ENCODE measurements at regions not wholly inside any gene's neighbourhood (a gene's known extent, or its start where the extent isn't known, plus 50 kb on each side); places are given as distances from the start of the nearest gene placed in this dataset.

- no peak for ATAC-seq
These were observed 136.2 kb upstream of the ANKRD30A start for GRCh38 chr10:36989233-36989632.

GRCh38 chr10:36946598-36946997 lies 178.8 kb upstream of the ANKRD30A start:
- Histone ChIP-seq H3K36me3 (no peaks in the 10 kb centered on the region), H3K27ac (no peak overlapping the region), H3K9me3 (peaks cover 0 to 3% of the 10 kb centered on the region in 2 donors), H3K27me3 (no peaks in the 10 kb centered on the region), H3K4me3 (no peak overlapping the region), H3K4me1 (no peaks in the 10 kb centered on the region)
- DNase-seq (no peak), ATAC-seq (no peak)
- TF ChIP-seq CTCF (IDR thresholded peaks at IDR 0.05): no peak
- intact Hi-C loops (cut with DNase I): no loop called here

More at GRCh38 chr10:36989233-36989632, 136.2 kb upstream of the ANKRD30A start:
- Histone ChIP-seq H3K36me3 (no peaks in the 10 kb centered on the region), H3K4me3 (no peak overlapping the region), H3K9me3 (peaks cover 0 to 18% of the 10 kb centered on the region in 2 donors), H3K4me1 (no peaks in the 10 kb centered on the region), H3K27ac (no peak overlapping the region), H3K27me3 (no peaks in the 10 kb centered on the region)
- intact Hi-C loops (cut with DNase I): no loop called here
- TF ChIP-seq CTCF (IDR thresholded peaks at IDR 0.05): no peak
- peak in 1 of 4 donors; percentile 60 for DNase-seq

- peaks cover 0 to 3% of the 10 kb centered on the region in 2 donors for H3K9me3 ChIP-seq
- H3K4me3 ChIP-seq: no peak overlapping the region
- no peak for TF ChIP-seq CTCF (IDR thresholded peaks at IDR 0.05)
- H3K27ac ChIP-seq: no peak overlapping the region
- DNase-seq (no peak), ATAC-seq (no peak)
- intact Hi-C loops (cut with DNase I): no loop called here
- H3K27me3 ChIP-seq: no peaks in the 10 kb centered on the region
- no peaks in the 10 kb centered on the region for H3K36me3 ChIP-seq
- H3K4me1 ChIP-seq: no peaks in the 10 kb centered on the region
These were observed 181.9 kb upstream of the ANKRD30A start for GRCh38 chr10:36943544-36943943.

GRCh38 chr10:36942616-36943015 lies 182.8 kb upstream of the ANKRD30A start:
- Histone ChIP-seq H3K27ac (no peak overlapping the region), H3K9me3 (peaks cover 0 to 3% of the 10 kb centered on the region in 2 donors), H3K27me3 (no peaks in the 10 kb centered on the region), H3K36me3 (no peaks in the 10 kb centered on the region), H3K4me3 (no peak overlapping the region), H3K4me1 (no peaks in the 10 kb centered on the region)
- DNase-seq (no peak), ATAC-seq (no peak)
- TF ChIP-seq CTCF (IDR thresholded peaks at IDR 0.05): no peak
- intact Hi-C loops (cut with DNase I): no loop called here

- intact Hi-C loops (cut with DNase I): no loop called here
- H3K27ac ChIP-seq: no peak overlapping the region
- ATAC-seq: no peak
- no peaks in the 10 kb centered on the region for H3K4me1 ChIP-seq
- H3K36me3 ChIP-seq: no peaks in the 10 kb centered on the region
- H3K4me3 ChIP-seq: no peak overlapping the region
- peaks cover 0 to 7% of the 10 kb centered on the region in 2 donors for H3K9me3 ChIP-seq
- no peak for DNase-seq
- H3K27me3 ChIP-seq: no peaks in the 10 kb centered on the region
- no peak for TF ChIP-seq CTCF (IDR thresholded peaks at IDR 0.05)
These were observed 222.4 kb upstream of the ANKRD30A start for GRCh38 chr10:36903040-36903439.

Data from left lung (tissue), 4 donors.